ENCODE measurements at regions not wholly inside any gene's neighbourhood (a gene's known extent, or its start where the extent isn't known, plus 50 kb on each side); places are given as distances from the start of the nearest gene placed in this dataset.

DNA sequence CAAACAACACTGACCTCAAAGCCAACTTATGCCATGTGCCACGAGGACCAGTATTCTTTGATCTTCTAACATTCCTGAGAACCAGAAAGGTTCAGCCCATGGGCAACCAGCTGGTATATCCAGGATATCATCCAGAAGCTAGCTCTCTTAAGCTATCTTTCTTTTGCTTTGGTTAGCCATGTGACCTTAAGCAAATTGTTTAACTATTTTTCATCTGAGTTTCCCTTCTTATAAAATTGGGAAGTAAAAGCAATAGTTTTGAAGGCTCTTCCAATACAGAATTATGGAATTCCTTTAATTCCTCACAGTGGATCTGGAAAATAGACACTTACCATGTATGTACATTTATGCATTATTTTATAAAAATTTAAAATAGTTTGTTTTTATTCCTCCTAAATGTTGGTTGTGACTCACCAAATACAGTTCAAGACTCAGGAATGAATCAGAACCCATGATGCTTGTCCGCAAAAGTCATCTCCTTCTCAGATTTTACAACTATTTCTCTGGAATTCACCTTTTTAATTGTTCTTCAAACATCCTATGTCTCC, 435.7 kb downstream of the ZEB2 start:
- no peak for DNase-seq (ENCODE audit: low read depth in 2 of 2, low spot score in 1 of 2)

DNA sequence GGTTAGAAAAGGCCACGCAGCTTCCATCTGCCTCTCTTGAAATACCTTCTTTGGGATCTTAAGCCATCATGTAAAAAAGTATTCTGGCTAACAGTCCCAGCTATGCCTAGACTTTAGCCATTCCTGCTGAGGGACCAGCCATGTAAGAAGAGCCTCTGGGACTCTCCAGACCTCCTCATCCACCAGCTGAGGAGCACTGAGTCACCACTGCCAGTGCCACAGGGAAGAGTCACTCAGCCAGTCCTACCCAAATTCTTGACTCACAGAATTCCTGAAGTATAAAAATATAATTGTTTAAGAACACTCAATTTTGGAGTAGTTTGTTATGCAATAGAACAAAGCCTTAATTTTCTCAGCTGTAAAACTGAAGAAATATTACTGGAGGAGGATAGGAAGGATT, 436.7 kb downstream of the ZEB2 start:
- DNase-seq (ENCODE audit: low read depth in 2 of 2, low spot score in 1 of 2), result no peak

DNA sequence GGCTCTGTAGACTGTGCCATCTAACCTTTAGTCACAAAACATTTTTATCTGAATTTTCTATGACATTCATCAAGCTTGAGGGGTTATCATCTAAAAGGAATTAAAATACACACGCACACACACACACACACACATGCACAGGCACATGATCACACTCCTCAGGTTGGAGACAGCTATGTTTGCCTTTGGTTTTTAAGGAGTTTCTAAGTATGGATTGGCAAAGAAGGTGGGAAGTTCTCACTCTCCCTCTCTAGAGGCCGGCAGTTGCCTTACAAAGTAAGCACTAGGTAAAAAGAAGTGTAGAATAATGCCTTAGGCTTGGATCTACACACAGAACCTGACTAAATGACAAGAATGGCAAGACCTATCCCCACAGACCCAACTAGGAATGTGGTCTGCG, 437.1 kb downstream of the ZEB2 start:
- DNase-seq (ENCODE audit: low read depth in 2 of 2, low spot score in 1 of 2), result no peak

DNA sequence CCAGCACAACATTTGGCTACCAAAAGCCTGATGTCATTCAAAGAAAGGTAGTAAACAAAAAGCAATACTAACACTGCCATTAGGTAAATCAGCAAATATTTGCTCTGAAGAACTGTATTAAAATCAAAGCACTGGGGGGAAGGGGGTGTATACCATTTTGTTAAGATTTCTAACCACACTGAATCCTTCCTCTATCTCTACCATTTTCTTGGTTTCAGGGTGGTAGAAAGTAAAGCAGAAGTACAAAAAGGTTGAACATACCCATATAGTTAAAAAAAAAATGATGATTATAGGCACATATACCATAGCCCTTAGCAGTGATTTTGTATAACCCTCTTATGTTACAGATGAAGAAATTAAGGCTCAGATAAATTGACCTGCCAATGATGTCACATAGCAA, 437.6 kb downstream of the ZEB2 start:
- no peak for DNase-seq (ENCODE audit: low read depth in 2 of 2, low spot score in 1 of 2)

DNA sequence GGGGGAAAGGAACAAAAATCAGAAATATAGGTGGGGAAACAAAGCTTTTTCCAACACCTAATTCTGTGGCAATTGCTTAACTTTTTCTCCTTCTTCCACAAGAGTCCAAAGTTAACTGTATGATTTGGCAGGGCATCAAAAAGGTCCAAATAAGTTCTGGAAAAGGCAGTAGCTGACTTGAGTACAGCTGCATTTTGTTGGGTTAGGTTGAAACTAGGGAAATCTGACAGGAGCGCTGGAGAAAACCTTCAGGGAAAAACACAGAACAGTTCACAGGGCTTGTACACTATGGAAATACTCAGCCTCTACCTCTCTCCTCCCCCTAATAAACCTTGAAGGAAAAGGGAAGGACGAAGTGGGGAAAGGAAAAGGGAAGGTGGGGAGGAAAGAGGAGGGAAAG, 438.6 kb downstream of the ZEB2 start:
- DNase-seq (ENCODE audit: low read depth in 2 of 2, low spot score in 1 of 2), result no peak

DNA sequence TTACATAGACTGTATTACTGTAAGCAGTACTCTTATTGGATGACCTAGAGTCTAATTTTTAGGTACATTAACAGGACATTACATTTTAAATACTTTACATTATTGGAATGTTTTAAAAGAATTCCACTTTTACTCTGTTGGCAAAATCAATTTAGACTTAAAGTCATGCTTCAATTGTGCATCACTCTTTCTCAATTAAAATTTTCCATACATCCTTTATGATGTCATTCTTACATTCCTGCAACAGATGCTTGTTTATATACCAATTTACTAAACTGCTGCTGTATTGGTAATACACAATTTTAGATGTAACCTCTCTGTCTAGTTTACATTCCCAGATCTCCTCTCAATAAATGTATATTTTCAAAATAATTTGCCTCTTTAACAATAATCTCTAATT, 440.1 kb downstream of the ZEB2 start:
- no peak for DNase-seq (ENCODE audit: low read depth in 2 of 2, low spot score in 1 of 2)

DNA sequence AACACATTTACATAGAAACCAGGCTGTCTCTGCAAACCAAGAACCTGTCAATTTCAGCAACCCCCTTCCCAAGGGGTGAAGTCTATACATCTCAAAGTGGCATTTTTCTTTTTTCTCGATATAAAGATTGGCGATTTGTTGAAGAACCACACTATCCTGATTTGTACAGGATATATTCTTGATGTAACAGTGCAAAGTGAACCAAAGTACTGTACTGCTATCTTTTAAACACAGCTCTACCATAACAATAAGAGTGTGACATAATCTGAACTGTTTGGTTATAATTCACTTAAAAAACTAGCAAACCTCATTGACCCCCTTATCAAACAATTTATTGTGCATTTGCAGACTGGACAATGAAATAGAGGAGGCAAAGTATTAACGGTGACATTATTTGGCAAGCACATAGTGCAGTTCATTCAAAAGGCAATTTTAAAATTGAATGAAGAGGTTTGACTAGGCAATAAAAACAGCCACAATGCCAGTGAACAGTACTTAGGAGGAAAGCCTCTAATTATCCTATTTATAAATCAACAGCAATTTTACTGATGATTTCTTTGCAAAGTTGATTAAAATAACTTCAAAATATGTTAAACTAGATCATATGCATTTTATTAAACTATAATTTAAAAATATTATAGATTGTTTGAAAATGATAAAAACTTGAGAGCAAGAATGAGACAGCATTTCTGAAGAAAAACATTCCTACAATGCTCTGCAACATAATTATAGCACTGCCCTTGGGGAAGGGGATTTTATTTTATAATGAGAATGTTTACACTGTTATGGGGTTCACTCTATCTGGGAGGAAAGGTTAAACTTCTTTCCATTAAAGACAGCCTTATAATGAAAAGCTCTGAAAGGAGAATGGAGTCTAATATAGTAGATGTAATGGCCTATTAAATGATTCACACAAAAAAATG, 440.9 kb downstream of the ZEB2 start:
- no peak for DNase-seq (ENCODE audit: low read depth in 2 of 2, low spot score in 1 of 2)

DNA sequence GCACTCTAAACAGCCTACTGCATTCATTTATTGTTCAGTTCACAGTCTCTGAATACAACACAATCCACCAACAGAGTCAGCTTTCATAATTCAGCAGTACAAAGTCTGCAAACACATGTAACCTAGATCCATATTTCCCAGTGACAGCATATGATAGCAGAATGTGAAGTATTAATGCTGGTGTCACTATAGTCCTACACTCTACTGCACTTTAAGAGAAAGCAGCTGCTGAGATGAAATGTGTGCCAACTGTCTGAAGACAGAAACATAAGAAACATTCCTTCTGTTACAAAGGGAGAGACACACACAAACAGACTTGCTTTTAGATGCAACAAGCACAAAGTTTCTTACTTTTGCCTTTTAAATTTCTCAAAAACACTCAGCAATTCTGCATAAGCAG, 441.8 kb downstream of the ZEB2 start:
- DNase-seq (ENCODE audit: low read depth in 2 of 2, low spot score in 1 of 2), result no peak

DNA sequence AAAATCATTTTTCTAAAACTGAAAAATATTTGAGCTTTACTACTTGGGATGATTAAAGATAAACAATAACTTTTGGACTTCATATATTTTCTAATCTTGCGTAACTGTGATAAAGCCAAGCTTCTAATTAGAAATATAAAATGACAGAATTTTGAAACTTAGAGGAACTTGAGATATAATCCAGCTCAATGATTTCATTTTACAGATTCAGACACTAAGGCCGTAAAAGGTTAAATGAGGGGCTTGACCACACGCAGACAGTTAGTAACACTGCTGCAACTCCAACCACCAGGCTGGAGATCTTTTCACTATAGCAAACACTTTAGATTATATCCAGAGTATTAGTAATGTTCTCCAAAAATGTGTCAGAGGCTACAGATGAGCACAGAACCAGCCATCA, 445.5 kb downstream of the ZEB2 start:
- no peak for DNase-seq (ENCODE audit: low read depth in 2 of 2, low spot score in 1 of 2)

DNA sequence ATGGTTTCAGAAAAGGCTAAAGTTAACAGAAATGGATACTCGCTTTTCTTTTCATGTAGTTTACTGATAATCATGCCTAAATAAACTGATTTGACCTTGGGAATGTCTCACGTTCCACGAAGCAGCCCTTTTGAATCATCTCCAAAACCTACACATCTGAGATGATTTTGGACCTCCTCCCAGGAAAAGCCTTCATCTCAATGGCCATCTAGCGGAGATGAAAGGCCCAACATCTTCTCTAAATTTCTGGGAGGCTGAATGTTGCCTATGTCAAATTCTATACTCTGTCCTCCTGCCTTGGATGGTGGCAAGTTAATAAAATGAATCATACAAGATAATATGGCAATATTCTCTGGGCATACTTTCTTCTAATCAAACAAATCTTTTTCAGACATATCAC, 448.5 kb downstream of the ZEB2 start:
- DNase-seq (ENCODE audit: low read depth in 2 of 2, low spot score in 1 of 2), result no peak

DNA sequence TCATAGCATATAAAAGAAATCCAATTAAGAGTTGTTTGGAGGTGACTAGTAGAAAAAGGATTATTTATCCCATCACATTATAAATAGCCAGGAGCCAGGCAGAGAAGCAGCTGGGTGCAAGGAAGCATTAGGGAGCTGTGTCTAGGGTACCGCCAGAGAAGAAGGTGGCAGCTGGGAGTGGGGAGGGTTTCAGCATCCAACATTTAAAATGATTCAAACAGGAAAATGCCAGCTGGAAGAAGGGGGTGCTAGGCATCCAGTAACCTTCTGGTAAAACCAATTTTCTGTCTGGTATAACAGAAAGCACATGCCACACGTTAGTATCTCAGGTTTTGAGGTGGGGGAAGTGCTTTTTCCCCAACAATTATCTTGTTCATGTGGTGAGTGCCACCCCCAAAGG, 452.4 kb downstream of the ZEB2 start:
- DNase-seq (ENCODE audit: low read depth in 2 of 2, low spot score in 1 of 2), result no peak

DNA sequence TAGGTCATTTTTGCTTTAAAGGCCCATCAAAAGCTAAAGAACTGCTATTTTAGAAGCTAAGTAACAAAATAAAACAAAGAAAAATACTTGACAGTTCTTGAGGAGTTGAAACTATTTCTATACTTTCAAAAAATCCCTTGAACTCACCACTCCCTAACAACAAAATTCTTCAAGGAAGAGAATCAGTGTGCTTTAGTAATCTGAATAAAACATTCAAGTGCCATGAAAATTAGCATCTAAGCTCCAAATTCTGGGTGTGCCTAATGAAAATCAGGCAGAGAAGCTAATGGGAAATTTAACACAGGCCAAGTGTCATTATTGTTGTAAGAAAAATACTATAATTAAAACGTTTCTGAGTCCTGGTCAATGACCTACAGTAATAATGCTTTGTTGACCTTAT, 456.3 kb downstream of the ZEB2 start:
- no peak for DNase-seq (ENCODE audit: low read depth in 2 of 2, low spot score in 1 of 2)

DNA sequence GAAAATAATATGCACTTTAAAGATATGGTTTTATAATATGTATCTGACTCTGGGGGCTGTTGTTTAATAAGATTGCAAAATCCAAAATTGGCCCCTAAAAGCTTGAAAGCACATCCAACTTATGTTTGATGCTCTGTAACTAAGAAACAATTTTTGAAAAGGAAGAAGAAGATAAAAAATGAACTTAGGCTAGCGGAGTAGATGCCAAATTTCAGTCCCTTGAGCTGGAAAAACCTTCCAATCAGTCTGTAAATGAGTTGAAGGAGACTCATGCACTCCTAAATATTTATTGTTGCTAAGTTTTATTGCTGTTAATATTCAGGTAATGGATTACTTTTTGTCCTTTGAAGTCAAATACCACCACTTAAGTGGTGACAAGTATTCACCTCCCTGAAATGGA, 465.0 kb downstream of the ZEB2 start:
- no peak for DNase-seq (ENCODE audit: low read depth in 2 of 2, low spot score in 1 of 2)

DNA sequence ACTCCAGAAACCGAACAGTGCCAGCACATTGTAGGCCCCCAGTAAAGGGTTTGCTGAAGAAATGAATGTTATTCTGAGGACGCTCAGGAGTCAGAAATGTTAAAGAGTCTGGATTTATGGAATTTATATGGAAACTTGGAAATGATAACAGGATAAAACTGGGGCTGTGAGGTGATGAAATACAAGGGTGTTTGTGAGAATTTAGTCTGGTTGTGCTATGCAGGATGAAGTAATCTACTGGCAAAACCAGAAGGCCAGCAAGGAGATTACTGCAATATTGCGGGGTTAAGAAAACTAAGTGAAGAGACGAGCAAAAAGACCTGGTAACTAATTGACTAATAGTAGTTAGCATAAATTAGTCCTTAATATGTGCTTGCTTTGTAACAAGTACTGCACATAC, 467.8 kb downstream of the ZEB2 start:
- no peak for DNase-seq (ENCODE audit: low read depth in 2 of 2, low spot score in 1 of 2)

DNA sequence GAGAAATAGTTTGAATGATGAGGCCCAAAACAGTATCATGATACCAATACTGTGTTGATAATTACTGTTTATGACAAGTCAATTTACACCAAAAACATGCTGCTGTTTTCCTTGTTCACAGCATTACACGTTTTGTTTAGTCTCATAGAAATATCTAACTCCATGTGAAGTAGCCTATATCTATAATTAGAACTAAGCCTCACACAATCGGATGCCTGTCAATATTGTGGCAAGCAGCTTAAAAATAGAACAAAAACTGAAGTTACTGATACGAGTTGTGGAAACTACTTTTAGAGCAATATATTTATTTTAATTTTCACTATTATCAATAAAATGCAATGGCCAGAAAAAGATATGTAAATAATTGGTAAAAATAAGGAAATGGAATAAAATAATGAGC, 470.8 kb downstream of the ZEB2 start:
- DNase-seq (ENCODE audit: low read depth in 2 of 2, low spot score in 1 of 2), result no peak

DNA sequence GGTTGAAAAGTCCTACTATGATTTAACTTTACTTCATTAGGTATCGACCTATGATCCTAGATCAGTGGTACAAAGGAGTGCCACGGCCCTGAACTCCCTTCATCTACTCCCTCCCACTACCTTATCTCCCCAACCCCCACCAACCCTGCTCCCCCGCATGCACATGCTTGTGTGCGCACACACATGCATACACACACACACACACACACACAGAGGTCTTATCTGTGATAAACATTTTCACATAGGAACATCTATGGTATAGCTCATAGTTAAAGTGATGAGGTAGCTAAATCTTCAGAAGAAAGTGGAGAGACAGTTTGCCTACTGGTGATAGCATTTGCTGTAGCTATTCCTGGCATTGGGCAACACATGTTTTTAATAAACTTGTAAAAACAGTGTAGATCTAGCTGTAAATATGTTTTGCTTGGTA, 471.3 kb downstream of the ZEB2 start:
- DNase-seq (ENCODE audit: low read depth in 2 of 2, low spot score in 1 of 2), result no peak

DNA sequence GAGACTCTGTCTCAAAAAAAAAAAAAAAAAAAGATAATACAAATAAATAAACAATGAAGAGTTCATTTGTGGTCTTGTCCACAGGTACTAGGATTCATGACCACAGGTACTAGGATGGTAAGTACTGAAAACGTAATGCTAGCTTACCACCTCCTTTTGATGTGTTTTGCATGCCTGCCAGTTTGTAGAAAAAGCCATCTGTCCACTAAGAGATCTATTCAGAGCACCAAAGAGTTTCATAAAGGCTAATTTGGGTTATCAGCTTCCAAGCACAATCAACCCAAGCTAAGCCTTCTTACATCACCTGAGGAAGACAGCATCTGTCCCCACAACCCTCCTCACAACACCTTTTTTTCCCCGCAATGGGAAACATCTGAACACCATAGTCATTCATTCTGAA, 477.2 kb downstream of the ZEB2 start:
- DNase-seq (ENCODE audit: low read depth in 2 of 2, low spot score in 1 of 2), result no peak

DNA sequence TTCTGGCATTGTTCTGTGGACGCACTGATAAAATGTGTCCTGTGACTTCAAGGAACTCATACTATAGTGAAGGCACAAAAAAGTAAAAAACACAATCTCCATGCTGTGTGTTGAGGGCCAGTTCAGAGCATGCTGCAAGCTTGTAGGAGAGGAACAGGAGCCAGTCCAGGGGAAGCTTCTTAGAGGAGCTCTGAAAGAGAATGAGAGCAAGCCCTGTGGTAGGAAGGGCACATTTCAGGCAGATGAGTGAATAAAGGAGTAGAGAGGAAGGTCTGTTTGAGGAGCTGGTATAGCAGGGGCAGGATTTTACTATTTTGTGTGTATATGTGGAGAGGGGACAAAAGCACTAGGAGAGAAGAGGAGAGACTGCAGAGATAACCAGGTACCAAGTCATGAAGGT, 478.3 kb downstream of the ZEB2 start:
- no peak for DNase-seq (ENCODE audit: low read depth in 2 of 2, low spot score in 1 of 2)

DNA sequence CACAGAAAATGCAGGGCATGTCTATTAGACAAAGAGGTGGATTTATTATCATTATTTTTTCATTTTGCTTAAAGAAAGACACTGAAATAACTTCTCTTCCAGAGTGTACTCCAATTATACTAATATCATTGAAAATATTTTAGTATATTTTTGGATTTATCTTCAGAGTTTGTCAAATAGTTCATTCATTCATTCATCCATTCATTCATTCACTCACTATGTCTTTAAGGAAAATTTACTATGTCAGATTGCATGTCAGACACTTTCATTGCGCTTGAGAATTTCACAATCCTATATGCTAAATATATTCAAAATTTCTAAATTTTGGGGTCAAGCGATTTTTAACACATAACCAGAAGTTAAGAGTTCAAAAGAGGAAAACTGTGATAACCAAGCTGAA, 479.1 kb downstream of the ZEB2 start:
- DNase-seq (ENCODE audit: low read depth in 2 of 2, low spot score in 1 of 2), result no peak

DNA sequence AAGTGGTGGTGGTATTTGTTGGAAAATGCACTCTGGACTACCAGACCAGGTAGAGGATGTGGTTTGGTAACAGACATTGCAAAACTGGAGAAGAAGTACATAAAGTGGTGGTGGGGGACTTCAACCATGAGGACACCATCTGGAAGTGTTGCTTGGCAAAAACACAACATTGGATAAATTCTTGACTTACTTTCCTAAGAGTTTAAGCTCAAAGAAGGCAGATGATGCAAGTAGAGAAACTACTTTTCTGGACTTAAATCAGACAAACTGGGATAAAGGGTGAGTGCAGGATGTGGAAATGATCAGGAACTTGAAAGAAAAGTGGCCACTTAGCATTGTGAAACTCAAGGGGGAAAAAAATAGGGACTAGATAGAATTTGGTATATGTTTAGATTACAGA, 487.4 kb downstream of the ZEB2 start:
- DNase-seq (ENCODE audit: low read depth in 2 of 2, low spot score in 1 of 2), result no peak

DNA sequence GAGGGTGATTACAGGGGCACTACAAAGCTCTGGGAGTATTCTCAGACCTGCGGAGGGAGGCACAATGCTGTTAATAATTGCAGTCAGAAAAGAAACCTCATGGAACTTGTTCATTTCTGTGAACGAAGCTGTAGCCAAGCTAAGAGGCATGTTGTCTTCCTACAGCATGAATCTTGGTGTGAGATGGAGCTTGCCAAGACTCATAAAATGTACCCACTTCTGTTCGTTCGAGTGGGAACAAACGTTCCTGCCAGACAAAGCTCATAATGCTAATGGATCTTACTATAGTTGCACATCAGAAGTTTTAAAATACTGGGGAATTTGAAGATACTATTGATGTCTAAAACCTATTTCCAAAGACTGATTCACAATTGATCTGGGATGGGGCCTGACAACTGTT, 489.1 kb downstream of the ZEB2 start:
- no peak for DNase-seq (ENCODE audit: low read depth in 2 of 2, low spot score in 1 of 2)

DNA sequence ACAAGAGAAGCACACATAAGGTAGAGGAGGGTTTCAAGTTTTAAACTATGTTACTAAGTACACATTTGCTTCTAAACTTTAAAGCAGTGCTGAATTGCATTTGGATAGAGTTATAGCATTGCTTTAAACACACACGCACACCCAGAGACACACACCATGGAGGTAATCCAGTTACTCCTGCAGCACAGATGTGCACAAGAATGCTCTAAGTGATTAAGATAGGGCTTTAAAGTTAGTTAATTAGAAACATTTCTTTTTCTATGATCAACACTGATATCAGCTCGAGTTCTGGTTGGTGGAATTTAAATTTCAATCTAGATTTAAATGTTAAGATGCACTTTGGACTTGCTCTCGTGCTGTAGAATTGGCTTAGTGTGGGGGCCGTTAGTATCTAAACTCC, 492.3 kb downstream of the ZEB2 start:
- DNase-seq (ENCODE audit: low read depth in 2 of 2, low spot score in 1 of 2), result no peak

DNA sequence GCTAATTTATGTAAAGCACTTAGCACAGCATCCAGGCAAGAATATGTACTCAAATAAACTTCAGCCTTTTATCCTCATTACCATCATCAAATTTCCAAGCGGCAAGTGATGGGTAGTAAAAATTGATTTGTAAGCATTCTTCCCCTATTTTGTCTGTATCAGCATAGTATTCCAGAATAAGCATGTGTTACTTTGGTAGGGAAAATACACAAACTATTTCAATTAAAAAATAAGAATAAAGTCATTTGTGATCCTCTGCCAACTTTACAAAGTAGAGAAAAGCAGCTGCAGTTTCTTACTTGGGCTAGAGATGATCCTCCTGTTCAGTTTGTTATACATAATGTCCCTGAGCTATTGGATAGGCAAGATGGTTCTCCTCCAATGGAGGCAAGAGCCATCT, 493.2 kb downstream of the ZEB2 start:
- DNase-seq (ENCODE audit: low read depth in 2 of 2, low spot score in 1 of 2), result no peak

All from stimulated activated CD8-positive, alpha-beta memory T cell treated with anti-CD3 and anti-CD28 coated beads, Interleukin-4, amount 100 ng/mL, for 1 hour (primary cell).